Germinal center (tissue), 1 donor: ENCODE measurements at regions not wholly inside any gene's neighbourhood (a gene's known extent, or its start where the extent isn't known, plus 50 kb on each side); places are given as distances from the start of the nearest gene placed in this dataset.
"Not testable (repeated sequence)": the region's sequence is repeated elsewhere in the genome, so short reads cannot be mapped to it uniquely, and the experiment has no call there.

Experiments used
- DNase-seq: peaks from one replicate; pipeline ENCODE4 v3.0.0; 2012; ENCODE audit warnings: mixed read lengths, low spot score

GRCh38 chr16:66173181-66173580, 193.3 kb upstream of the CDH5 start:
- DNase-seq, result not testable (repeated sequence)

GRCh38 chr16:66172463-66172862, 194.0 kb upstream of the CDH5 start:
- DNase-seq, result no peak

- no peak for DNase-seq
Measured at GRCh38 chr16:66171578-66171977, 194.9 kb upstream of the CDH5 start.

DNA sequence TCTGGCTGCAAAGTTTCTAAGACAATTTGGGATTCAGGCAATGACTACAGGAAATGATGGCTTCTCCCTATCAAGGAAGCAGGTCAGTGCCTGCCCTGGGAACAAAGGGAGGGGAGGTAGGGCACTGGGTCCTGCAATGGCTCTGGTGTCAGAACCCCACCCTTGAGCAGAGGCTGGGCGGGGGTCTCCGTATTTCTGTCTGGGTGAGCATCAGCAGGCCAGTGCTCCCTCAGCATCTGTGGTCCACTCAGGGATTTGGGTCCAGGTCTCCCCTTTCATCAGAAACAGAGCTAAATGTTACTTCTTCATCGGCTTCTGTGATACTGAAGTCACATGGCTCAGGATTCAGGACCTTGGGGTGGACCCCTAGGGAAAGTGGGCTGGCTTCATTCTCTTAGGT, 195.5 kb upstream of the CDH5 start:
- DNase-seq, result no peak

DNA sequence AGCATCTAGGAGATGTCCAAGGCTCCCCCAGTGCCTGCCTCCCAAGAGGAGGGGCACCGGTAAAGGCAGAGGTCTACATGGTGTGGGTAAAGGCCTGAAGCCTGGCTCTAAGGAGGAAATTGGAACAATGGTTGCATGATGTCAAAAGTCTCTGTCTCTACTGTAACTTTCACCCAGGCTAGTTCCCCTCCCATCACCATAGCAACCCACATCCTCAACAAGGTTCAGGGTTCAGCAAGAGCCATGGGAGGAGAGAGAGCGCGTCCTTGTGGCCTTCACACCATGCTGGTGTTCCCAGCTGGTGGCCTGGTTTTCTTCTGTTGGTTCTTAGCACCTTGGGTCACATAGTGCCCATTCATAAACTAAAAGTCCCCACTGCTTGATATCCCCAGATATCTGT, 196.7 kb upstream of the CDH5 start:
- no peak for DNase-seq

DNA sequence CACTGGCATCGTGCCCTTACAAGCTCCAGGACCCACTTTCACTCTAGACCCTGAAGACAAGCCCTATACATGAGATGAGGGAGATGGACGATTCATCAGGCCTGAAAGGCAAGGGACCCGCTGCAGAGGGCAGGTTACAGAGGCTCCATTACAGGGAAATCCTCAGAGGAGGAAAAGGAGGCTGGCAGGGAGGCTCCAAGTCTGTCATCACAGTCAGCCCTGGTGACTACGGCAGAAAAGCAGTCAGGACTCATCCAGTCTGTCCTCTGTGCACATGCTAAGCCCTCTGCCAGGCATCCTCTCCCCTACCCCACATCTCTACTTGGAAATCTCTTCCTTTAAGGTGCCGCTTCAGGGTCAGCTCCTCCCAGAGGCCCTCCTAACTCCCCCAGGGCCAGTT, 197.7 kb upstream of the CDH5 start:
- no peak for DNase-seq

- no peak for DNase-seq
Measured at GRCh38 chr16:66167564-66168291, 198.8 kb upstream of the CDH5 start.

- DNase-seq, result no peak
Measured at GRCh38 chr16:66166490-66166889, 200.0 kb upstream of the CDH5 start.

GRCh38 chr16:66165879-66166278, 200.6 kb upstream of the CDH5 start:
- no peak for DNase-seq

GRCh38 chr16:66164581-66165247, 201.8 kb upstream of the CDH5 start:
- no peak for DNase-seq

GRCh38 chr16:66162821-66163220, 203.7 kb upstream of the CDH5 start:
- DNase-seq, result no peak

- DNase-seq, result no peak
Measured at GRCh38 chr16:66161942-66162341, 204.5 kb upstream of the CDH5 start.

GRCh38 chr16:66161269-66161668, 205.2 kb upstream of the CDH5 start:
- DNase-seq, result no peak

GRCh38 chr16:66159987-66160386, 206.5 kb upstream of the CDH5 start:
- no peak for DNase-seq

DNA sequence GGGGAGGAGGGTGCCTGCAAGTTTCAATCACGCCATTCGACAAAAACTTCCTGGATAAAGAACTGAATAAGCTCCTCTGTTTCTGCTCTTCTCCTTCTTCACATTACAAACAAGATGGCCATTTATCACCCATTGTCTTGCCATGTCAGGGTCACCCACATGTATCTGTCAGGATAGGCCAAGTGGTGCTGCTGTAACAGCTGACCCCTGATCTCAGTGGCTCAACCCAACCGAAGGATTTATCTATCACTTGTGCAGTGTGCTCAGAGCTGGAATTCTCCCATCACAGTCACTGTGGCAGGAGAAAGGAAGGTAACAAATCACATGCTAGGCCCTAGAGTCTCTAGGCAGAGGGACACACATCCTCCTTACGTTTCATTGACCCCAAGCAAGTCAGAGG, 210.0 kb upstream of the CDH5 start:
- DNase-seq, result no peak

- DNase-seq, result no peak
Measured at GRCh38 chr16:66155933-66156332, 210.6 kb upstream of the CDH5 start.

DNA sequence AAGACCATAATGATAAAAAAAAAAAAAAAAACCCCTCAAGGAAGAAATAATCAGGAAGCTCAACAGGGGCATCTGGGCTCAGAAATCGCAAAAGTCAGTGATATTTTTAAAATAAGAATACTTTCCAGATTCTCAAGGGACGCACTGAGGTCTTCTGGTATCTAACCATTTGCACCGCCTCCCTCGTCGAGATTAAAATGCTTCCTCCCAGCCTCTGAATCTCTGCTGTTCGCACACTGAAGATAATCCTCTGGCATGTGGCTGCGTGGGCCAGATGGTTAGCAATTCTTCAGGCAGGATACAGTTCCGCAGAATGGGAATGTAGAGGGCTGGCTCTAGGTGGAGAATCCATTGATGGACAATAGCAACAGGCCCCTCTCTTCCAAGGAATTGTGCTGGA, 211.7 kb upstream of the CDH5 start:
- DNase-seq, result no peak

- DNase-seq, result no peak
Measured at GRCh38 chr16:66152823-66153393, 213.6 kb upstream of the CDH5 start.

- DNase-seq, result no peak
Measured at GRCh38 chr16:66152181-66152580, 214.3 kb upstream of the CDH5 start.

- DNase-seq, result no peak
Measured at GRCh38 chr16:66150698-66151482, 215.6 kb upstream of the CDH5 start.

GRCh38 chr16:66147291-66147690, 219.2 kb upstream of the CDH5 start:
- DNase-seq, result no peak

GRCh38 chr16:66146798-66147197, 219.7 kb upstream of the CDH5 start:
- no peak for DNase-seq

DNA sequence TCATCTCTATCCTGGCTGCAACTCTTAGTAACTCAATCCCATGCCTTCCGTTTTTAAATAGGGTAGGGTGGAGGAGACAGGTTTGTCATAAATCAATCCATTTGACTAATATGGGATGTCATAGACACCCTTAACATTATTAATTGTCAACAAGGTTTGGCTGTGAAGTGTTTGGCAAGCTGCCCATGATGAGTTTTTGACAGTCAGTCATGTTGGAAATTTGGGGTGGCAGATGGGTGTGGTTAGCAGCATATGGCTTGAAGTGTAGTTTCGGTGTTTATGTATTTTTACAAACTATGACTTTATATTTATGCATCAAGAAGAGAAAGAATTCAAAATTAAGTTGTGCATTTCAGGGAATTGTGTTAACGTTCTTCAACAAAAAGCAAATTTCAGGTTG, 221.8 kb upstream of the CDH5 start:
- DNase-seq, result no peak
